Activated T-helper 17 cell treated with anti-CD3 and anti-CD28 coated beads, Interleukin-2, amount 50 U/mL, for 72 hours (primary cell): ENCODE measurements at regions not wholly inside any gene's neighbourhood (a gene's known extent, or its start where the extent isn't known, plus 50 kb on each side); places are given as distances from the start of the nearest gene placed in this dataset.

Experiments
- ATAC-seq: fragments of 150-1000 bp; cut with Tn5 transposase; replicated peaks from 2 replicates; pipeline ENCODE4 v1.10.0; 2021; ENCODE audit warnings: mild to moderate bottlenecking, moderate library complexity
- H3K27ac Mint-ChIP-seq: one replicate; pipeline ENCODE4 v1.8.0; 2022; ENCODE audit warnings: mixed read lengths
- H3K27me3 Mint-ChIP-seq: one replicate; pipeline ENCODE4 v1.8.0; 2022; ENCODE audit warnings: mixed read lengths
- H3K36me3 Mint-ChIP-seq: one replicate; pipeline ENCODE4 v1.8.0; 2022; ENCODE audit warnings: low read depth, mild to moderate bottlenecking, mixed read lengths
- H3K4me1 Mint-ChIP-seq: one replicate; pipeline ENCODE4 v1.8.0; 2022; ENCODE audit warnings: mixed read lengths
- H3K4me3 Mint-ChIP-seq: one replicate; pipeline ENCODE4 v1.8.0; 2022; ENCODE audit warnings: mild to moderate bottlenecking, mixed read lengths
- H3K9me3 Mint-ChIP-seq: one replicate; pipeline ENCODE4 v1.8.0; 2022; ENCODE audit warnings: mixed read lengths

DNA sequence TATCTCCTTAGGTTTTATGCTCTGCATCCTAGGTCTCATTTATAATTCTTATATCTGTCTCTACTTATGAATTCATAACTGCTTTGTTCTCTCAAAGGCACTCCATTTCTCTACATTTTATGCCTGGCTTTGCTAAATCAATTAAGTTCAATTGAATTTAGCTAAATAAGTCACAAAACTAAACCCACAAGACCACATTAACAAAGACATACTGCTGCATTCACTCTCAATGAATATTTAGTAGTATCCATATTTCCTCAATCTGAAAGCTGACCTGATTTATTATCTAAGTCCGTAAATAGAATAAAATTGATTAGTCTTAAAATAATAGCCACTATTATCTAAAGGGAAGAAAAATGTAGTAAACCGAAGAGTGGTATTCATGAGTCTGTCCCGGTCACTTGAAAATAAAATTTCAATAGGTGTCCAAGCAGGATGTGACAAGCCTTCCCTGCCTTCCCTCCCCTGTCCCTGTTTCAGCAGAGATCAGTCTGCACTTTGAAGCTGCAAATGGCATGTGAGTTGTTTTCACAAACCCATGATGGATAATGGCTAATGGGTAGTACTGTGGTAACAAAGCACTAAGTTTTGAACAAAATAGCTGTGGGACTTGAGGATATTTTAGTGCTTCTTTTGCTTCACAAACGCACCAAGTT lies 295.0 kb upstream of the NCAM2 start:
- H3K4me3 Mint-ChIP-seq: no peak overlapping the region
- no peaks in the 10 kb centered on the region for H3K4me1 Mint-ChIP-seq
- ATAC-seq: no peak
- H3K27ac Mint-ChIP-seq: no peak overlapping the region
- no peaks in the 10 kb centered on the region for H3K36me3 Mint-ChIP-seq
- H3K9me3 Mint-ChIP-seq: peaks cover 6% of the 10 kb centered on the region
- no peaks in the 10 kb centered on the region for H3K27me3 Mint-ChIP-seq

DNA sequence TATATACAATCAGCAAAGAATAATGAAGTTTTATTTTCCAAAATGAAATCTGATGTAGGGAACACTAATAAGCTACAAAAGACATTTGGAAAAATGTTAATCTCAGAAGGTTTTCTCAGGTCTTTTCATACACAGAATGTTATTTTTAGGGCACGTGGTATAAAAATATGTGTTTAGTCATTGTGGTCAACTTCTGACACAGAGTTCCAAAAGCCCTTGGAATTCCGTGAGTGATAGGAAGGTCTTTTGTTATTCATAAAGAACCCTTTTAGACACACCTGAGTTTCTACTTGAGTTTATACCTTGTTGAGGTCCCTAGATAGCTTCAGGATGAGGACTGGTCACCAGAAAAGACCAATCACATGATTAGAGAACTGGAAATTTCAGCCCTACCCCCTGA lies 277.6 kb upstream of the NCAM2 start:
- Mint-ChIP-seq H3K9me3 (peaks cover 12% of the 10 kb centered on the region), H3K4me1 (no peaks in the 10 kb centered on the region), H3K36me3 (no peaks in the 10 kb centered on the region), H3K27me3 (no peaks in the 10 kb centered on the region), H3K27ac (no peak overlapping the region), H3K4me3 (no peak overlapping the region)
- ATAC-seq: no peak

DNA sequence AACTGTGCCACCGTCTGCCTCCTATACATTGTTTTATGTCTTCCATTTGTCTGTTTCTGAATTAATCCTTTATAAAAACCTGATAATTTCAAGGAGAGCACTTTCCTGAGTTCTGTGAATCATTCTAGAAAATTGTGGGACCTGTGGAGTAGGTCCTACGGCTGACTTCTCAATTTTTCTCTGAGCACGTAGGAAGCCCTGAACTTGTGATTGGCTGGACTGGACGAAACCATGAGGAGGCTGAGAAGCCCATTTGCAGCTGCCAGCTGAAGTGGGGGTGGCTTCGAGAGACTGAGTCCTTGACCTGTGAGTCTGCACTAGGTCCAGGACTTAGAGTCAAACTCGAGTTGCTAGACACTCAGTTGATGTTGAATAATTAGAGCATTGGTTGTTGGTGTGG lies 277.1 kb upstream of the NCAM2 start:
- Mint-ChIP-seq H3K9me3 (peaks cover 10% of the 10 kb centered on the region), H3K27me3 (no peaks in the 10 kb centered on the region), H3K4me3 (no peak overlapping the region), H3K27ac (no peak overlapping the region), H3K4me1 (no peaks in the 10 kb centered on the region), H3K36me3 (no peaks in the 10 kb centered on the region)
- ATAC-seq: no peak

DNA sequence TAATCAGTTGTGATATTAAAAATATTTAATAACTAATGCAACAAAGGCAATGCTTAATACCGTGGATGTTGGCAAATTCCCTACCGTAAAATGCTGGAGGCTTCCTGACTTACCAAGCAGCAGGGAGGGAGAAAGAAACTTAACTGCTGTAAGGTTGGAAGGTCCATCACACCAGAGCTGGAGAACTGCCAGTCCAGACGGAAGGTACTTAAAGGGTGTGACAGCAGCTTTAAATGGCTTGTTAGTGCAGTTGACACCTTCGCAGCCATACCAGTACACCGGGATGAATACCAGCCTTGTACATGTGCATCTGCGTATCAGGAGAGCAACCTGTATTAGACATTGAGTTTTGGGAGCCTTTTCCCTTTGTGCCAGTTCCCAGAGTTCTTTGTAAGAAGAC lies 269.5 kb upstream of the NCAM2 start:
- H3K9me3 Mint-ChIP-seq: peaks cover 7% of the 10 kb centered on the region
- no peak overlapping the region for H3K27ac Mint-ChIP-seq
- no peak for ATAC-seq
- H3K4me3 Mint-ChIP-seq: no peak overlapping the region
- no peaks in the 10 kb centered on the region for H3K27me3 Mint-ChIP-seq
- H3K36me3 Mint-ChIP-seq: no peaks in the 10 kb centered on the region
- no peaks in the 10 kb centered on the region for H3K4me1 Mint-ChIP-seq

DNA sequence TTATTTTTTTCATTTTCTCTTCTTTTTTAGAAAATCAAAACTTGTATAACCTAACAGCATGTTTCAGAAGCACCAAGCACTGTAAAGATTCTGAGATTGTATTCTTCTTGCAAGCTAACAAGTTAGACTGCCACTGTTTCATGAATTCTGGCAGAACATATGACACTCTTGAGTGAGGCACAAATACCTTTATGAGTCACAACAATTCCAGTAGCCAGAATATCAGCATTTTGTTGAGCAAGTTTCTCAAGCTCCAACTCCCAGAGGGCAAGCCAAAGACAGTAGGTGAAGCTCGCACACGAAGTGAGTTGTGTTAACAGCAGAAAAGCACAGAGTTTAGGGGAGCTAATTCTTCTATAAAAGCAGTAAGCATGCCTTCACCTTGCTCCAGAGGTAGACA lies 268.8 kb upstream of the NCAM2 start:
- Mint-ChIP-seq H3K4me1 (no peaks in the 10 kb centered on the region), H3K27me3 (no peaks in the 10 kb centered on the region), H3K9me3 (peaks cover 7% of the 10 kb centered on the region), H3K27ac (no peak overlapping the region), H3K36me3 (no peaks in the 10 kb centered on the region), H3K4me3 (no peak overlapping the region)
- ATAC-seq: no peak

DNA sequence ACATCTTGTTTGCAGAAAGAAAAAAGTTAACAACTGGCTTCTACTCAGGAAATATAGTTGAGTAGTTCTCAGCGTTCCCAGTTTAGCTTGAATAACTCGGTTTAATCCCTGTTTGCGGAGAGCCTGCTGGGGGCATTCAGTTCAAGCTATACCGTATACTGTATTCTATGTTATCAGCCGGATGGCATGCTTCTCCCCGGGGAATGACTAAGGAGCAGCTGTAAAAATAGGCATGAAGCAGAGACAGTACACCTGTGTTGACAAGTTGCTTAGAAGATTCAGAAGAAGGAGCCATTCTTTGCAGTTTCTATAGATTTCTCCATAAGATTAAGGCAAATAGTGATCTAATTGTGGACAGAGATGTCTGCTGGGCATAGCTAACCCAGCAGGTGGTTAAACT lies 267.8 kb upstream of the NCAM2 start:
- peaks cover 7% of the 10 kb centered on the region for H3K9me3 Mint-ChIP-seq
- H3K36me3 Mint-ChIP-seq: no peaks in the 10 kb centered on the region
- ATAC-seq: no peak
- H3K4me3 Mint-ChIP-seq: no peak overlapping the region
- no peaks in the 10 kb centered on the region for H3K4me1 Mint-ChIP-seq
- no peaks in the 10 kb centered on the region for H3K27me3 Mint-ChIP-seq
- H3K27ac Mint-ChIP-seq: no peak overlapping the region

DNA sequence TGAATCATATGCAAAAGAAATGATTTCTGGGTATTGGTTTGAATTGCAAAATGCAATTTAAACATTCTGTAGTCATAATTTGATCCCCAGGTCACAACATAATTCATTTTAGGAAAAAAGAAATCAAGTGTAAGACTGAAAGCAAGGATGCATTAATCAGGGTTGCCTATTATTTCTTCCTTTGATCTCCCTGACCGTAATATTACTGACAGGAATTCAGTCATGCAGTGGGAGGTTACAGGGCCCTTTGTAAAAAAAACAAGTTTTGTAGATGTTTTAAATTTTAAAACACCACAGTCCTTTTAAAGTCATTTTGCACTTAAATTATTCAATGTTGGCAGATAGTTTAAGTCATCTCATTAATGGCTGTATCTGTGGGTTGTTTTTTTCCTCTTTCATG lies 263.0 kb upstream of the NCAM2 start:
- peaks cover 8% of the 10 kb centered on the region for H3K9me3 Mint-ChIP-seq
- no peak overlapping the region for H3K4me3 Mint-ChIP-seq
- H3K36me3 Mint-ChIP-seq: no peaks in the 10 kb centered on the region
- H3K27me3 Mint-ChIP-seq: no peaks in the 10 kb centered on the region
- no peak for ATAC-seq
- no peak overlapping the region for H3K27ac Mint-ChIP-seq
- H3K4me1 Mint-ChIP-seq: no peaks in the 10 kb centered on the region

DNA sequence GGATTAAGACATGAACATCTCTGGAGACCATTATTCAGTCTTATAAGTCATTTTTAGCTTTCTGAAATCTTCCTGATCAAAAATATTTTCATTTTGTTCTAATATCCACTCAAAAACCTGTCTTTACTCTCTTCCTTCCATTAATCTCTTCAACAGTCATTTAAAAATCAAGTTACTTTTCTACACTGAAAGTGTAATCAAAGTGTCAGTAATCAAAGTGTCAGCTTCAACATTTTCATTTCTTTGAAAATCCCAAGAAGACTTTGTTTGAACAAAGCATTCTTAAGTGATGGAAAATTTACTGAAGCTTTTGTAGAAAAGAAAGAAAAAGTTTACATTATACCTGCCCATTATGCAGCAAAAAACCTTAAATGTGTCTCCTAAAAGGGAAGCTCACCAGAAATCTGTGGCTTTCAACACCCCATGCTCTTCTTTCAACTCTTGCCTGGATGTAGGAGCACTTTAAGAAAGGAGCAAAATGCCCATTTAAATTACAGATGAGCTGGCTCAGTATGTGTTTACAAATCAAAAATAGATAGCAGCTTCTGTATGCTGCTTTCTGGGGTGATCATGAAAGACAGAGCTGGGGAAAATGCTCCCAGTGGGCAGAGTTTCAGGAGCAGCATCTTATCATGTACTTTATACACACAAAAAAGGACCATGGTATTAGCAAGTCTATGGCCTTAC lies 260.8 kb upstream of the NCAM2 start:
- ATAC-seq: no peak
- no peak overlapping the region for H3K4me3 Mint-ChIP-seq
- H3K36me3 Mint-ChIP-seq: no peaks in the 10 kb centered on the region
- H3K4me1 Mint-ChIP-seq: no peaks in the 10 kb centered on the region
- H3K27ac Mint-ChIP-seq: no peak overlapping the region
- peaks cover 8% of the 10 kb centered on the region for H3K9me3 Mint-ChIP-seq
- no peaks in the 10 kb centered on the region for H3K27me3 Mint-ChIP-seq

DNA sequence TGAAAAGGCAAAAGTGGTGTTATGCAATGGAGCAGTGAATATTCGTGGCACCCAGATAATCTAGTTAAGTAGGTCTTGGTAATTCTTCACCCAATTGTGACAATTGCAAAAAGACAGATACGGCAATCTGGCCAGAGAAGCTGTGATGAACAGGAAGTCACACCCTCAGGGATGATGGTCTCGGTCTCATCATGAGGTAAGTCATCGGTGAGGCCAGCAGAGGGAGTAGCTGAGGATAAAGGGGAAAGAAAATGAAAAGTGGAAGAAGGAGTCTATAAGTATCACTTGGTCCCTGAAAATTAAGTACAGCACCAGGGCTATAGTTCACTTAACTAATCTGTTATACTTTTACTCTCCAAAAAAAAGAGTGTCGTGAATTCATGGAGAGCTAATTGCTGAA lies 258.8 kb upstream of the NCAM2 start:
- no peaks in the 10 kb centered on the region for H3K36me3 Mint-ChIP-seq
- H3K4me3 Mint-ChIP-seq: no peak overlapping the region
- H3K27me3 Mint-ChIP-seq: no peaks in the 10 kb centered on the region
- no peaks in the 10 kb centered on the region for H3K4me1 Mint-ChIP-seq
- H3K27ac Mint-ChIP-seq: no peak overlapping the region
- ATAC-seq: no peak
- H3K9me3 Mint-ChIP-seq: peaks cover 8% of the 10 kb centered on the region

DNA sequence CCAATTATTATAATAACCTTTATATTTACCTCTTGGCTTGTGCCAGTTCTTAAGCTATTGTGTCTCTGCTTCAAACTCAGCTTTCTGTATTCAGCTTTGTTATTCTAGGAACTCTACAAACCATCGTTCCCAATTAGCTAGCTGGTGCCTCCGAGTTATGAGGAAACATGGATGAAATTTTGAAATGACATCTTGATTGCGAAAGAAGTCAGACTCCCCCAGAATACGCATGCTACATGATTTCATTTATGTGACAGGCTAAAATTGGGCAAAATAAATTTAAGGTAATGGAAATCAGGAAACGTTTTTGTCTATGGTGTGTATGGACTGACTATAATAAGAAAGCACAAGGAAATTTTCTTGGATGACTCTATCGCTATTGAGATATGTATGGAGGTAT lies 256.8 kb upstream of the NCAM2 start:
- Mint-ChIP-seq H3K27ac (no peak overlapping the region), H3K4me3 (no peak overlapping the region), H3K4me1 (no peaks in the 10 kb centered on the region), H3K9me3 (peaks cover 8% of the 10 kb centered on the region), H3K27me3 (no peaks in the 10 kb centered on the region), H3K36me3 (no peaks in the 10 kb centered on the region)
- no peak for ATAC-seq

DNA sequence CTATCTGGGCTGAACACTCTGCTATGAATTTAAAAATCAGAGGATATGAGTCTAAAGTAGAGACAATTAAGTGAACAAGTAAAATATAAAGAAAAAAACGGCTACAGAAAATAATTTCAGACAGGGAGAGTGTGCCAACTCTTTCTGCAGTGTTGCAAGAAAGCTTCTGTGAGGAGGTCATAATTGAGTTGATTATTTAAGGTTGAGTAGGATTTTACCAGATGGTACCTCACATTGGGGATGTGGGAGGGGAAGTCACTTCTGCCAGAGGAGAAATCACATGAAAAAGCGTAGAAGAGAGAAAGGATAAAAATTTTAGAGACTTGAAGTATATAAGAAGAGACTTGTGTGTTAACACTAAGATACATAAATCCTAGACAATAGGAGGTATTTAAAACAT lies 238.0 kb upstream of the NCAM2 start:
- no peaks in the 10 kb centered on the region for H3K27me3 Mint-ChIP-seq
- no peaks in the 10 kb centered on the region for H3K4me1 Mint-ChIP-seq
- ATAC-seq: no peak
- H3K27ac Mint-ChIP-seq: no peak overlapping the region
- peaks cover 9% of the 10 kb centered on the region for H3K9me3 Mint-ChIP-seq
- H3K4me3 Mint-ChIP-seq: no peak overlapping the region
- H3K36me3 Mint-ChIP-seq: no peaks in the 10 kb centered on the region

DNA sequence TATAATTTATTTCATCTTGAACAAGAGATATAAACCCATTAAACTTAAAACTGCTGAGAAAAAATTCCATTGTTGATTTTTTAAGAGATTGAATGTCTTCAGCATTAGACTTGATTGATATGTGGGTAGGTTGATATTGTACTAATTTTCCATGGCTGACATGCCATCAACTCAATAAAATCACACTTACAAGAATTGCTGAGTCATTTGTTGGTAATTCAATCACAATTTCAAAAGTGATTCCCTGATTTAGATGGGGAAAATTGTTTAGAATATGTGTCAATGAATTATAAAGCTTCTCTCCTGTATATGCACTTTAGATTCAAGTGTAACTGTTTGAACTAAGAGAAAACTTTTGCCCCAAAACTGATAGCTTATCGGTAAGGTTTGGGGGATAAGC lies 223.5 kb upstream of the NCAM2 start:
- no peak overlapping the region for H3K4me3 Mint-ChIP-seq
- no peak overlapping the region for H3K27ac Mint-ChIP-seq
- no peaks in the 10 kb centered on the region for H3K36me3 Mint-ChIP-seq
- peaks cover 6% of the 10 kb centered on the region for H3K9me3 Mint-ChIP-seq
- ATAC-seq: no peak
- H3K27me3 Mint-ChIP-seq: no peaks in the 10 kb centered on the region
- H3K4me1 Mint-ChIP-seq: no peaks in the 10 kb centered on the region

DNA sequence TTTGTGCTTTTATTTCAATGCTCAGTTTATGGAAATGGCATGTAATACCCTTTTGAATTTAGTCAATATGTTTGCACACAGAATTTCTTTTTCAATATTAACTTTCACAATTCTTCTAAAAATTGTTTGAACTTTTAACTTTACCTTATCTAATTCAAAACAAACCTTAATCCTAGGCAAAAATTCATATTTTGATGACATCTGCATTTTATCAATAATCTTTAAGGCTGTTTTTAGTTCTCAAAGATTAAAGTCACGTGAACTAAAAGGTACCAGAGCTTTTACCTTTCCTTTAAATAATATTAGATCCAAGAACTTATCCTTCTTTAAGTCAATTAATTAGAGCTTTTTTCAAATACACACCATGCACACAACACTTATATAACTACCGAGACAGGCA lies 218.9 kb upstream of the NCAM2 start:
- Mint-ChIP-seq H3K27ac (no peak overlapping the region), H3K4me3 (no peak overlapping the region), H3K4me1 (no peaks in the 10 kb centered on the region), H3K36me3 (no peaks in the 10 kb centered on the region), H3K27me3 (no peaks in the 10 kb centered on the region), H3K9me3 (peaks cover 16% of the 10 kb centered on the region)
- no peak for ATAC-seq

DNA sequence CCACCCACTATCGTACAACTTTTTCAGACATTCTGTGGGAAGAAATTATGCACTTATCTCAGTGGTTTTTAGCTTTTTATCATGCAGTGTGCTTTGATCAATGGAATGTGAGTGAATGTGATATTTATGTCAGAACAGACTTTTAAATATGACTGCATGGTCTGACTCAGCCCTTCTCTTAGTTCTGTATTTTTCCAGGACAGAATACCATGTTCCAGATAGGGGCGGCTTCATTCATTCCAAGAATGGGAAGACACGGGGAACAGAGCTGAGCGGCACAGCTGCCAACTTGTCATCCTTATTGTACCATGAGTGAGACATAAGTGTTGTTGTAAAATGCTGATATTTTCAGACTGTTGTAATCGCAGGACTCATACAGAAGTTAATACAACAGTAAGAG lies 214.6 kb upstream of the NCAM2 start:
- Mint-ChIP-seq H3K27ac (no peak overlapping the region), H3K36me3 (no peaks in the 10 kb centered on the region), H3K4me1 (no peaks in the 10 kb centered on the region), H3K4me3 (no peak overlapping the region), H3K27me3 (no peaks in the 10 kb centered on the region), H3K9me3 (peaks cover 15% of the 10 kb centered on the region)
- ATAC-seq: no peak

DNA sequence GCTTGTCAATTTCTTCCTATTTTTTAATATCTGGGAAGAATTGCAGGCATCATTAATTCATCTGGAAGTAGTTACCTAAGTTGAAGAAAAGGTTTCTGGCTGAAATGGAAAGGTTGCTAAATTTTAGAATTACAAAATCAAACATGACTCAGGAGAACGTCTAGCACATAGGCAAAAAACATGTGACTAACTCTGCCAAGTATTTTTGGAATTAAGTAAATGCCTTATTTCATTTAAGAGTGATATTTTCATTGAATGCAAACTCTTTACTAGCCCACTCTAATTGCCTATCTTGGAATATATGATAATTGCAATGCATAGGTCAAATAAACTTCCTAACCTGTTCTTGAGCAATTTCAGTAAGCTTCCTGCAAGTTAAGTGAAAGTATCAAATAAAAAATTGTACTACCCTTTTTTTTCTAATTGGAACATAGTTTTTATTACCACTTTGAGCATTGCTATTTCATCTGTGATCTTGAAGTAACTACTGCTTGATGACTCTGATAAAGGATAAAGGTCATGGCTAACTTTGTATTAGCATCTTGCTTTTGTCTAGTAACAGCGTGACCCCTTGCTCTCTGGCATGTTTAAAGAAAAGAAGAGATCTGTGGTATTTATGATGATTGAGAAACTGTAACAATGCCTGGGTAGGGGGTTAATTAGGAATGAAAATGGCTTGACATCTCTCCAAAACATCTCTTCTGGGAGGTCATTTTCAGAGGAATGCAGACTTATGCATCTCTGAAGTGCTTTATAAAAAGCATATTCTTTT lies 208.3 kb upstream of the NCAM2 start:
- Mint-ChIP-seq H3K27me3 (no peaks in the 10 kb centered on the region), H3K4me3 (no peak overlapping the region), H3K36me3 (no peaks in the 10 kb centered on the region), H3K27ac (no peak overlapping the region), H3K4me1 (no peaks in the 10 kb centered on the region), H3K9me3 (peaks cover 3% of the 10 kb centered on the region)
- no peak for ATAC-seq
